HEK293T (cell line): ENCODE measurements at regions not wholly inside any gene's neighbourhood (a gene's known extent, or its start where the extent isn't known, plus 50 kb on each side); places are given as distances from the start of the nearest gene placed in this dataset.

ENCODE experiments used
- CTCF ChIA-PET: fragments of 350-600 bp; formaldehyde crosslinking; extraction: SDS; loops from one replicate; lab custom pipeline; 2021; ENCODE audit warnings: antibody characterized with exemption, inconsistent platforms; lab: Yijun Ruan, JAX
- POLR2A ChIA-PET: fragments of 350-600 bp; formaldehyde crosslinking; extraction: SDS; loops from one replicate; lab custom pipeline; 2020; ENCODE audit warnings: antibody characterized with exemption, inconsistent platforms; lab: Yijun Ruan, JAX
- DNase-seq: peaks from one replicate; pipeline ENCODE4 v3.0.0; 2012; ENCODE audit warnings: mixed read lengths; ENCODE audit errors: extremely low spot score
- ARNT ChIP-seq: fragments of 450-650 bp; IDR thresholded peaks from 2 replicates; pipeline ENCODE4 v1.6.1; 2017; ENCODE audit warnings: mild to moderate bottlenecking
- BHLHE40 ChIP-seq: fragments of 450-650 bp; IDR thresholded peaks from 2 replicates; pipeline ENCODE4 v1.6.1; 2016; ENCODE audit warnings: mild to moderate bottlenecking, moderate library complexity, borderline replicate concordance
- CTBP1 ChIP-seq: fragments of 450-650 bp; IDR thresholded peaks from 2 replicates; pipeline ENCODE4 v1.6.1; 2016; ENCODE audit warnings: borderline replicate concordance
- ELF4 ChIP-seq: fragments of 450-650 bp; IDR thresholded peaks from 2 replicates; pipeline ENCODE4 v1.6.1; 2017; ENCODE audit warnings: antibody characterized with exemption
- FOXA1 ChIP-seq: fragments of 450-650 bp; IDR thresholded peaks from 2 replicates; pipeline ENCODE4 v1.6.1; 2016; ENCODE audit warnings: mild to moderate bottlenecking
- FOXK2 ChIP-seq: fragments of 450-650 bp; IDR thresholded peaks from 2 replicates; pipeline ENCODE4 v1.6.1; 2016; ENCODE audit warnings: mild to moderate bottlenecking
- FOXM1 ChIP-seq: fragments of 450-650 bp; IDR thresholded peaks from 2 replicates; pipeline ENCODE4 v1.6.1; 2017; ENCODE audit warnings: mild to moderate bottlenecking, borderline replicate concordance
- HDGF ChIP-seq: fragments of 450-650 bp; IDR thresholded peaks from 2 replicates; pipeline ENCODE4 v1.6.1; 2017; ENCODE audit warnings: antibody characterized with exemption, borderline replicate concordance
- L3MBTL2 ChIP-seq: fragments of 450-650 bp; conservative IDR thresholded peaks from 2 replicates; pipeline ENCODE4 v1.6.1; 2016; ENCODE audit warnings: mild to moderate bottlenecking
- LEF1 ChIP-seq: fragments of 450-650 bp; IDR thresholded peaks from 2 replicates; pipeline ENCODE4 v1.6.1; 2017; ENCODE audit warnings: mild to moderate bottlenecking, borderline replicate concordance
- NFRKB ChIP-seq: fragments of 450-650 bp; IDR thresholded peaks from 2 replicates; pipeline ENCODE4 v1.6.1; 2016; ENCODE audit warnings: mild to moderate bottlenecking, moderate library complexity
- SP1 ChIP-seq: fragments of 450-650 bp; IDR thresholded peaks from 2 replicates; pipeline ENCODE4 v1.6.1; 2017
- SUZ12 ChIP-seq: fragments of 450-650 bp; IDR thresholded peaks from 2 replicates; pipeline ENCODE4 v1.6.1; 2016; ENCODE audit warnings: mild to moderate bottlenecking
- TARDBP ChIP-seq: fragments of 450-650 bp; IDR thresholded peaks from 2 replicates; pipeline ENCODE4 v1.6.1; 2016
- ZNF384 ChIP-seq: fragments of 450-650 bp; IDR thresholded peaks from 2 replicates; pipeline ENCODE4 v1.6.1; 2016
- TF ChIP-seq, protein P1 (sequence below): fragments of 450-650 bp; IDR thresholded peaks from 2 replicates; pipeline ENCODE4 v1.6.1; 2016

DNA sequence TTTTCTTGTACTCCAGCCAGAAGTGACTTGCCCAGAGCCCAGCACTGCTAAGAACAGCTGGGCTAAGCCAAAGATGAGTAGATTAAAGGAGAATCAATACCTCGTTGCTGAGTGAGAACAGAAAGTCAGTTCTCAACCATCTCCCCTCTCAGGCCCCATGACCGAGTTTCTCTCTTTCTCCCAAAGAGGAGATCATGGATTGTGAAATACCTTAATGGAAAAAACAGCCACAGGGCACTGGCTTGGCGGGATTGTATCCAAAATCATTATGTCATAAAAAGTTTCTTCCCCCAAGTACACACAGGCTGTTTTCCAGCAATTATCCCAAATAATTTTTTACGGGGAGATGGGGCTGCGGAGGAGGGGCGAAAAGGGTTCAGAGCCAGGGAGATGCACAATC, 111.8 kb upstream of the TMEM45B start:
- ChIA-PET CTCF (no interaction called here), POLR2A (no interaction called here)
- no peak for TF ChIP-seq TARDBP
- no peak for TF ChIP-seq SP1
- TF ChIP-seq, protein P1, sequence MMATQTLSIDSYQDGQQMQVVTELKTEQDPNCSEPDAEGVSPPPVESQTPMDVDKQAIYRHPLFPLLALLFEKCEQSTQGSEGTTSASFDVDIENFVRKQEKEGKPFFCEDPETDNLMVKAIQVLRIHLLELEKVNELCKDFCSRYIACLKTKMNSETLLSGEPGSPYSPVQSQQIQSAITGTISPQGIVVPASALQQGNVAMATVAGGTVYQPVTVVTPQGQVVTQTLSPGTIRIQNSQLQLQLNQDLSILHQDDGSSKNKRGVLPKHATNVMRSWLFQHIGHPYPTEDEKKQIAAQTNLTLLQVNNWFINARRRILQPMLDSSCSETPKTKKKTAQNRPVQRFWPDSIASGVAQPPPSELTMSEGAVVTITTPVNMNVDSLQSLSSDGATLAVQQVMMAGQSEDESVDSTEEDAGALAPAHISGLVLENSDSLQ, result no peak
- TF ChIP-seq CTBP1, result no peak
- no peak for TF ChIP-seq BHLHE40
- TF ChIP-seq LEF1, result no peak
- TF ChIP-seq ARNT, result no peak
- no peak for TF ChIP-seq L3MBTL2
- no peak for TF ChIP-seq FOXA1
- no peak for TF ChIP-seq ELF4
- no peak for TF ChIP-seq HDGF
- TF ChIP-seq FOXM1, result no peak
- DNase-seq, result no peak

DNA sequence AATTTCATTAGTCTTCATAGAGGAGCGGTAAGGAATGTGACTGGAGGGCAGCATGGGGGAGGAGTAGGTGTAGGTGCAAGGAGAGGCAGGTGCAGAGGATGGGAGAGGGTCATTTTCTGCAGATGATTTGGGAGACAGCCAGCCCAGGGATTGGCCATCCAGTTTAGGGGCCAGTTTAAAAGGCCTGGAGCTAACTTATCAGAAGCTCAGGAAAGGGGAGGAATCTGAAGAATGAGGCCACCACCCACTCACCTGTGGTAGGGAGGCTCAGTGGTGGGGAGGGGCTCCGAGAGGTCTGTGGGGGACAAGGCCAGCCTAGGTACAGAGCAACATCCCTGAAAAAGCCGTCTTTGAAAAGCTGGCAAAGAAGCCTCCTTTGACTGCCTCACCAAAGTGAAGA, 110.8 kb upstream of the TMEM45B start:
- TF ChIP-seq TARDBP (no peak), ARNT (no peak), SUZ12 (no peak), CTBP1 (no peak), FOXM1 (no peak)
- POLR2A ChIA-PET, result no interaction called here
- CTCF ChIA-PET, result no interaction called here
- DNase-seq, result no peak

DNA sequence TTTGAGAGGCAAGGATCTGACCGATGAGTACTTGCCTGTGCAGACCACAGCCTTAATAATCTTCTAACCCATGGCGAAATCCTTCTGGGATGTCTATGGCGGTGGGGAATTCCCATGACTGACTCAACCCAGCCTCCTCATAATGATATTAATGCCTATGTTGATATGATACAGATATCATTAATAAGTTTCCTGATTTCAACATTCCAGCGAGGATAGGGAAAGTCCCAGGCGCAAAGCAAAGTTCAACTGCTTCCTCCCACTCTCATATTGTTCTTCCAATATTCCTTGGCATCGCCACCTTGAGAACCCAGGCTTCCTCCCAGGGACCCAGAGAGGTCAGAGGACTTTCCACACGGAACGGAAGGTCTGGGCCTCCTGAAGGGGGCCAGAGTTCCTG, 110.3 kb upstream of the TMEM45B start:
- TF ChIP-seq, protein P1, result no peak
- TF ChIP-seq FOXK2 (no peak), TARDBP (no peak), CTBP1 (no peak), SUZ12 (no peak), ZNF384 (no peak), L3MBTL2 (no peak), ARNT (no peak), FOXM1 (no peak), ELF4 (no peak), FOXA1 (no peak), SP1 (no peak), NFRKB (no peak), BHLHE40 (no peak)
- ChIA-PET POLR2A (no interaction called here), CTCF (no interaction called here)
- no peak for DNase-seq

DNA sequence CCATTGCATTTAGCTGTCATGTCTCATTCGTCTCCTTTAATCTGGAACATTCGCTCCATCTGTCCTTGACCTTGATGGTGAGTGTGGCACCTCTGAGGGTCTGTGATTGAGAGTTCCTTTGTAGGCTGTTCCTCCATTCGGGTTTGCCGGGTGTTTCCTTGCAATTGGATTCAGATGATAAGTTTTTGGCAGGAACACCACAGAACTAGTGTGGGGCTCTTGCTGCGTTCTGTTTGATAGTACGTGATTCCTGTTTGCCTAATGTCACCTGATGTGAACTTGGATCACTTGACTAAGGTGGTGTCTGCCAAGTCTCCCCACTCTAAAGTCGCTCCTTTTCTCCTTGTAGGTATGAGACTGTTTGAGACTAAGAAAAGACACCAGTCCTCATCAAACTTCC, 109.7 kb upstream of the TMEM45B start:
- DNase-seq, result no peak
- CTCF ChIA-PET, result no interaction called here
- POLR2A ChIA-PET, result no interaction called here
- TF ChIP-seq L3MBTL2 (no peak), ELF4 (no peak)

DNA sequence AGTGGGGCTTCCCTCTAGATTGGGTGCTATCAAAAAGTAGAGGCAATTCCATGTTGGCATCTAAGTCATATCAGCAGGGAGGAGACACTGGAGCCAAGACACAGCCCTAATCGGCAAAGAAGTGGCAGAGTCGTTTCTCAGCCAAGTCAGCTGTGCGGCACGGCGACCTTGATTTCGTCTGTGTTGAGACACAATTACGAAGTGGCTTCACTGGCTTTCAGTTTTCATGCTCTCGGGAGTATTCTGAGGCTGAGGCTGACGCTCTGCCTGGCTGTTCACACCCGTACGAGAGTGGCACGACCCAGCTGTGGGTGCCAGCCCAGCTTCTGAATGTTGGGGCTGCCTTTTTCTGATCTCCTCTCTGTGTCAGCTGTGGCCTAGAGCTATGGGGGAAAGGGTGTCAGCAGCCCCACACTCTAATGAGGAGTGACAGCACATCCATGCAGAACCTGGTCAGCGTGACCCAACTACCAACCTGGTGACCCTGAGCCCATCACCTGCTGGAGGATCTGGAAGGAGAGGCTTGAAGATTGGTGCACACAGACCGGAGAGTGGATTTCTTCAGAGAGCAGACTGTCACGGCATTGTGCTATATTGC, 105.7 kb upstream of the TMEM45B start:
- ChIA-PET POLR2A (no interaction called here), CTCF (no interaction called here)
- DNase-seq, result no peak
- TF ChIP-seq SP1 (no peak), FOXA1 (no peak), CTBP1 (no peak), FOXM1 (no peak), TARDBP (no peak), L3MBTL2 (no peak), ELF4 (no peak), BHLHE40 (no peak), ZNF384 (no peak)

DNA sequence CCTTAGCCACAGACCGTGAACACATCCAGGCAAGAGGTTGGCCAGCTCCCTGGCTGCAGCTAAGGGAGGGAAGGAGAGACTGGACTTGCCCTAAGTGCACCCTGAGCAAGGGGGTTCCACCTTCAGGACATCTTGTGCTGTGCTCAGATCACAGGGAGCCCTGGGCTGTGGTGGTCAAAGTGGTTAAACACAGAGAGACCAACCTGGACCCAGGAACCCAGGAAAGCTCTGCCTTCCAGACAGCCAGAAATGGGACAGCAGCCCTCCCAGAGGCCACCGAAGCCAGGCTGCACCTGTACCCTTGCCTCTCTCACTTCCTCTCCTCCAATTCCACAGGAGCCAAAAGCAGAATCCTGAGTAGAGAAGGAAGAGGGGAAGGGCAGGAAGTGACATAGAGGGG, 105.2 kb upstream of the TMEM45B start:
- CTCF ChIA-PET, result no interaction called here
- DNase-seq, result no peak

More for the DNA sequence above, 105.2 kb upstream of the TMEM45B start:
- no peak for TF ChIP-seq SP1
- no peak for TF ChIP-seq TARDBP
- no peak for TF ChIP-seq BHLHE40
- no peak for TF ChIP-seq FOXA1
- TF ChIP-seq ELF4, result no peak
- TF ChIP-seq NFRKB, result no peak
- TF ChIP-seq CTBP1, result no peak
- no peak for TF ChIP-seq ZNF384
- TF ChIP-seq LEF1, result no peak
- TF ChIP-seq ARNT, result no peak
- no peak for TF ChIP-seq FOXM1
- TF ChIP-seq L3MBTL2, result no peak
- no peak for TF ChIP-seq FOXK2
- no peak for TF ChIP-seq HDGF
- no peak for TF ChIP-seq SUZ12
- TF ChIP-seq, protein P1, result no peak
- POLR2A ChIA-PET, result no interaction called here
